ENCODE measurements at regions not wholly inside any gene's neighbourhood (a gene's known extent, or its start where the extent isn't known, plus 50 kb on each side); places are given as distances from the start of the nearest gene placed in this dataset.

DNA sequence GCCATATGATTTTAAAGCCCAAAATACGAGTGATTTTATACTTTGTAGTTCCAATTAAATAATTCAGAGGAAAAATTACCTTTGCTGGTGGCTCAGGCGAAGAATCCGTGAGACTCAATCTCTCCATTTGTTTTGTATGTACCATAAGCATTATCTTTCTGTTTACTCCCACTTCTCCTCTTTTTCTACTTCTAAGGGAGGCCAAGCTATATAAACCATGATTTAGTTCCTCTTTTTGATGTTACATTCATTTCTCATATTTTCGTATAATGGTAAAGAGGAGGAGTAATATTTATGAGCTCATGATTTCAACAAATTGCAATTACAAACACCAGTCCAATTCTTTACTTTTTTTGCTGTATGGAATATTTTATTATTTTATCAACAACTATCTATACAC lies 50.6 kb upstream of the TES start:
- H3K4me1 Mint-ChIP-seq: peaks cover 41% of the 10 kb centered on the region
- no CpG with 5 or more reads among the region's 4 CpGs for WGBS (ENCODE audit: insufficient coverage)
- Histone ChIP-seq H3K4me2 (replicated peaks; ENCODE audit: extremely low read depth, low read length, poor library complexity, severe bottlenecking) (no peak overlapping the region), H3K79me2 (ENCODE audit: insufficient read depth, low read length) (no peaks in the 10 kb centered on the region), H3K27me3 (ENCODE audit: control insufficient read depth in 2 of 2, insufficient read depth in 2 of 2, low read length in 2 of 2) (no peaks in the 10 kb centered on the region), H3K36me3 (replicated peaks in 1 of 2; ENCODE audit: control insufficient read depth in 1 of 2, insufficient read depth in 2 of 2, low read length in 2 of 2) (no peaks in the 10 kb centered on the region), H3K4me1 (ENCODE audit: control insufficient read depth in 1 of 2, insufficient read depth in 2 of 2, low read length in 2 of 2) (peaks cover 29 to 36% of the 10 kb centered on the region in 2 donors), H3K9me3 (replicated peaks in 1 of 2; ENCODE audit: control insufficient read depth in 1 of 2, insufficient read depth in 1 of 2, low read length in 2 of 2) (no peaks in the 10 kb centered on the region), H3K9ac (ENCODE audit: insufficient read depth, low read length, poor library complexity, severe bottlenecking) (no peak overlapping the region), H3K4me3 (replicated peaks in 1 of 3; ENCODE audit: low read depth in 2 of 3, low read length in 3 of 3) (peak overlapping the region in 1 of 3 experiments; percentile 6), H3K27ac (ENCODE audit: low read depth in 1 of 2, low read length in 2 of 2) (no peak overlapping the region), H2AFZ (ENCODE audit: insufficient read depth, low read depth, low read length, poor library complexity, severe bottlenecking) (no peak overlapping the region), H4K20me1 (ENCODE audit: insufficient read depth, low read length) (no peaks in the 10 kb centered on the region)
- TF ChIP-seq, protein P1, sequence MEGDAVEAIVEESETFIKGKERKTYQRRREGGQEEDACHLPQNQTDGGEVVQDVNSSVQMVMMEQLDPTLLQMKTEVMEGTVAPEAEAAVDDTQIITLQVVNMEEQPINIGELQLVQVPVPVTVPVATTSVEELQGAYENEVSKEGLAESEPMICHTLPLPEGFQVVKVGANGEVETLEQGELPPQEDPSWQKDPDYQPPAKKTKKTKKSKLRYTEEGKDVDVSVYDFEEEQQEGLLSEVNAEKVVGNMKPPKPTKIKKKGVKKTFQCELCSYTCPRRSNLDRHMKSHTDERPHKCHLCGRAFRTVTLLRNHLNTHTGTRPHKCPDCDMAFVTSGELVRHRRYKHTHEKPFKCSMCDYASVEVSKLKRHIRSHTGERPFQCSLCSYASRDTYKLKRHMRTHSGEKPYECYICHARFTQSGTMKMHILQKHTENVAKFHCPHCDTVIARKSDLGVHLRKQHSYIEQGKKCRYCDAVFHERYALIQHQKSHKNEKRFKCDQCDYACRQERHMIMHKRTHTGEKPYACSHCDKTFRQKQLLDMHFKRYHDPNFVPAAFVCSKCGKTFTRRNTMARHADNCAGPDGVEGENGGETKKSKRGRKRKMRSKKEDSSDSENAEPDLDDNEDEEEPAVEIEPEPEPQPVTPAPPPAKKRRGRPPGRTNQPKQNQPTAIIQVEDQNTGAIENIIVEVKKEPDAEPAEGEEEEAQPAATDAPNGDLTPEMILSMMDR (IDR thresholded peaks at IDR 0.05): no peak
- H3K27me3 Mint-ChIP-seq (ENCODE audit: low read depth in 3 of 3): peaks cover 0 to 1% (median 0%) of the 10 kb centered on the region in 3 donors
- peaks cover 0 to 3% (median 0%) of the 10 kb centered on the region in 7 donors for H3K9me3 Mint-ChIP-seq
- peak; percentile 15 to 38 (median 31) for DNase-seq
- intact Hi-C loops (cut with micrococcal nuclease): no loop called here
- H3K36me3 Mint-ChIP-seq: no peaks in the 10 kb centered on the region
- no peak overlapping the region for H3K4me3 Mint-ChIP-seq
- H3K27ac Mint-ChIP-seq: peak overlapping the region in 1 of 7 donors; percentile 71
